ENCODE measurements at regions not wholly inside any gene's neighbourhood (a gene's known extent, or its start where the extent isn't known, plus 50 kb on each side); places are given as distances from the start of the nearest gene placed in this dataset.

- TF ChIP-seq CTCF (optimal IDR thresholded peaks at IDR 0.05 in 1 of 3, IDR thresholded peaks at IDR 0.05 in 1 of 3, conservative IDR thresholded peaks at IDR 0.05 in 1 of 3; ENCODE audit: extremely low read depth in 1 of 3, insufficient read depth in 2 of 3, low read length in 3 of 3) (no peak), EZH2 (IDR thresholded peaks at IDR 0.05; ENCODE audit: low read length) (no peak)
Measured at GRCh38 chr7:16967300-16967811, 85.6 kb upstream of the AGR3 start.

Data from keratinocyte (primary cell).